Activated T-helper 17 cell treated with anti-CD3 and anti-CD28 coated beads, Interleukin-2, amount 50 U/mL, for 72 hours (primary cell): ENCODE measurements at regions not wholly inside any gene's neighbourhood (a gene's known extent, or its start where the extent isn't known, plus 50 kb on each side); places are given as distances from the start of the nearest gene placed in this dataset.
"Not testable (repeated sequence)": the region's sequence is repeated elsewhere in the genome, so short reads cannot be mapped to it uniquely, and the experiment has no call there.

ENCODE experiments used
- ATAC-seq: fragments of 150-1000 bp; cut with Tn5 transposase; replicated peaks from 2 replicates; pipeline ENCODE4 v1.10.0; 2021; ENCODE audit warnings: mild to moderate bottlenecking, moderate library complexity
- H3K27ac Mint-ChIP-seq: one replicate; pipeline ENCODE4 v1.8.0; 2022; ENCODE audit warnings: mixed read lengths
- H3K27me3 Mint-ChIP-seq: one replicate; pipeline ENCODE4 v1.8.0; 2022; ENCODE audit warnings: mixed read lengths
- H3K36me3 Mint-ChIP-seq: one replicate; pipeline ENCODE4 v1.8.0; 2022; ENCODE audit warnings: low read depth, mild to moderate bottlenecking, mixed read lengths
- H3K4me1 Mint-ChIP-seq: one replicate; pipeline ENCODE4 v1.8.0; 2022; ENCODE audit warnings: mixed read lengths
- H3K4me3 Mint-ChIP-seq: one replicate; pipeline ENCODE4 v1.8.0; 2022; ENCODE audit warnings: mild to moderate bottlenecking, mixed read lengths
- H3K9me3 Mint-ChIP-seq: one replicate; pipeline ENCODE4 v1.8.0; 2022; ENCODE audit warnings: mixed read lengths

- no peak for ATAC-seq
- H3K4me3 Mint-ChIP-seq, result no peak overlapping the region
- H3K27me3 Mint-ChIP-seq, result no peaks in the 10 kb centered on the region
- H3K36me3 Mint-ChIP-seq, result no peaks in the 10 kb centered on the region
- H3K27ac Mint-ChIP-seq, result no peak overlapping the region
- no peaks in the 10 kb centered on the region for H3K4me1 Mint-ChIP-seq
- peaks cover 18% of the 10 kb centered on the region for H3K9me3 Mint-ChIP-seq
These were observed 959.3 kb downstream of the DNAH5 start for GRCh38 chr5:12985142-12985541.

DNA sequence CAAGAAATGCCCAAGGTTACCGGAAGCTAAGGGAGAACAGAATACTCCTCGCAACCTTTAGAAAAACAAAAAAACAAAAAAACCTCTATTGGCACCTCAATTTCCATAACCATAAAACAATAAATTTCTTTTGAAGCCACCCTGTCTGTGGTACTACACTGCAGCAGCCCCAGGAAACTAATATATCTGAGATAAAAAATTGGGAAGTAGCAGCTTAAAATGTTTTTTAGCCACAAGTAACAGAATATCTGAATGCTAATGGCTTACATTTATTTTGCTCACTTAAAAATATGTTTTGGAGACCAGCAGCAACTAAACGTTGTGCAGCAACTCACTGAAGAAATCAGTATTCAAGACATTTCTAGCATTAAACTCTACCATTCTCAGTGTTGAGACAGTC is 969.6 kb downstream of the DNAH5 start:
- H3K9me3 Mint-ChIP-seq, result peaks cover 3% of the 10 kb centered on the region

GRCh38 chr5:12965804-12966203 is 978.7 kb downstream of the DNAH5 start:
- Mint-ChIP-seq H3K36me3 (no peaks in the 10 kb centered on the region), H3K9me3 (peaks cover 13% of the 10 kb centered on the region), H3K4me3 (no peak overlapping the region)

More for the DNA sequence above, 969.6 kb downstream of the DNAH5 start:
- Mint-ChIP-seq H3K4me3 (no peak overlapping the region), H3K4me1 (no peaks in the 10 kb centered on the region), H3K36me3 (no peaks in the 10 kb centered on the region), H3K27me3 (no peaks in the 10 kb centered on the region), H3K27ac (no peak overlapping the region)
- no peak for ATAC-seq

DNA sequence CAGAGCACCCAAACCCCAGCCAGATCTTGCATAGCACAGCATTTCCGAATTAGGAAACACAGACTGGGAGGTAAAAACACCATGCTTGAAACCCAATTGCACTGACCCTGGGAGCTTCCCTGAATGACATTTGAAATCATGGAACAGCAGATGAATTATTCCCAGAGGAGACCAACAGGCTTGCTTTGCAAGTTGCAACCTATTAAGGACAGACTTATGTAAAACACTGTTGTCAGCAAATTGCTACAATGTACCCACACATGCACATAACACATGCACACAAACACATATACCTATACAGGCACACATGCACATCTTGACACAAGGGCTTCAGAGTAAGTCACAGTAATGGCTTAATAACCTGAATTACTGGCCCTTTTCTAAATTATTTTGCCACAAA is 984.8 kb downstream of the DNAH5 start:
- H3K27me3 Mint-ChIP-seq, result no peaks in the 10 kb centered on the region
- ATAC-seq, result no peak
- H3K36me3 Mint-ChIP-seq, result no peaks in the 10 kb centered on the region
- H3K9me3 Mint-ChIP-seq, result no peaks in the 10 kb centered on the region
- no peaks in the 10 kb centered on the region for H3K4me1 Mint-ChIP-seq
- no peak overlapping the region for H3K4me3 Mint-ChIP-seq
- no peak overlapping the region for H3K27ac Mint-ChIP-seq

More at GRCh38 chr5:12965804-12966203, 978.7 kb downstream of the DNAH5 start:
- no peaks in the 10 kb centered on the region for H3K27me3 Mint-ChIP-seq
- no peak overlapping the region for H3K27ac Mint-ChIP-seq
- H3K4me1 Mint-ChIP-seq, result no peaks in the 10 kb centered on the region
- ATAC-seq, result no peak

DNA sequence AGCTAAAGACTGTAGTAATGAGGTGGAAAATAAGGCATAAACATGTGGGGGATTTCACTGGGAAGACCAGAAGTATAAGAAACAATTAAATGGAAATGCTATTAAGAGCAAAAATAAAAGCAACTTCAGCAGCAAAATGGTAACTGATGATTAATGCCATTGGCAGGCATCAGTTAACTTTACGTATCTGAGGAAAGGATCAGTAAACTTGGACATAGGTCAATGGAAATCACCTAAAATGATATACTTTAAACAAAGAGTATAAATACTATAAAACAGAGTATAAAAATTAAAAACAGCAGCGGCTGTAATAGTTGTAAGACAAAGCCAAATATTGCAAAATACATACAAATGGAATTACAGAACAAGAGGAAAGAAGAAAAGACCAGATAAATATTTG is 992.1 kb downstream of the DNAH5 start:
- Mint-ChIP-seq H3K27ac (no peak overlapping the region), H3K4me1 (no peaks in the 10 kb centered on the region)
- no peak for ATAC-seq

GRCh38 chr5:12951846-12952245 is 992.6 kb downstream of the DNAH5 start:
- no peak overlapping the region for H3K27ac Mint-ChIP-seq
- no peaks in the 10 kb centered on the region for H3K27me3 Mint-ChIP-seq
- H3K4me3 Mint-ChIP-seq, result no peak overlapping the region
- H3K36me3 Mint-ChIP-seq, result no peaks in the 10 kb centered on the region
- peaks cover 22% of the 10 kb centered on the region for H3K9me3 Mint-ChIP-seq
- no peaks in the 10 kb centered on the region for H3K4me1 Mint-ChIP-seq
- ATAC-seq, result no peak

More for the DNA sequence above, 992.1 kb downstream of the DNAH5 start:
- Mint-ChIP-seq H3K27me3 (no peaks in the 10 kb centered on the region), H3K9me3 (peaks cover 19% of the 10 kb centered on the region), H3K4me3 (no peak overlapping the region), H3K36me3 (no peaks in the 10 kb centered on the region)

- no peak overlapping the region for H3K27ac Mint-ChIP-seq
- ATAC-seq, result no peak
- no peaks in the 10 kb centered on the region for H3K36me3 Mint-ChIP-seq
- no peaks in the 10 kb centered on the region for H3K4me1 Mint-ChIP-seq
- H3K4me3 Mint-ChIP-seq, result no peak overlapping the region
- no peaks in the 10 kb centered on the region for H3K27me3 Mint-ChIP-seq
- H3K9me3 Mint-ChIP-seq, result peaks cover 26% of the 10 kb centered on the region
These were observed 997.1 kb downstream of the DNAH5 start for GRCh38 chr5:12947379-12947778.

GRCh38 chr5:12945477-12945876 is 999.0 kb downstream of the DNAH5 start:
- peaks cover 20% of the 10 kb centered on the region for H3K9me3 Mint-ChIP-seq
- H3K36me3 Mint-ChIP-seq, H3K27me3 Mint-ChIP-seq, H3K27ac Mint-ChIP-seq, H3K4me1 Mint-ChIP-seq, H3K4me3 Mint-ChIP-seq, ATAC-seq: not testable (repeated sequence)

DNA sequence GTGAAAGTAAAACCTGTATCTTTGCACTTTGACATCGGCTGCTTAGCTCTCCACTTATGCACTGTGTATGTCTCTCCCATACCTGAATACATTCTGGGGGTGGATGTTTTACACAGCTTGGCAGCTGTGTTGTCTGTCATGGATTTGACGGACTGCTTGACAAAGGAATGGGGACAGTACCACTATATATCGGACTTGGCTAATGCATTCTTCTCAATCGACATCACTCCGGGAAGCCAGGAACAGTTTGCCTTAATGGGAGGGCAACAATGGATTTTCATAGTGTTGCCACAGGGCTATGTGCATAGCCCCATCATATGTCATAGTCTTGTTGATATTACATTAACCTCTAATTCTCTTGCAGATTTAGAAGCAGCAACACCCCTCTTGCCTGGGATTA is 1008.3 kb downstream of the DNAH5 start:
- Mint-ChIP-seq H3K4me1 (no peaks in the 10 kb centered on the region), H3K4me3 (no peak overlapping the region), H3K9me3 (peaks cover 11% of the 10 kb centered on the region), H3K27ac (no peak overlapping the region), H3K27me3 (no peaks in the 10 kb centered on the region), H3K36me3 (no peaks in the 10 kb centered on the region)
- no peak for ATAC-seq

DNA sequence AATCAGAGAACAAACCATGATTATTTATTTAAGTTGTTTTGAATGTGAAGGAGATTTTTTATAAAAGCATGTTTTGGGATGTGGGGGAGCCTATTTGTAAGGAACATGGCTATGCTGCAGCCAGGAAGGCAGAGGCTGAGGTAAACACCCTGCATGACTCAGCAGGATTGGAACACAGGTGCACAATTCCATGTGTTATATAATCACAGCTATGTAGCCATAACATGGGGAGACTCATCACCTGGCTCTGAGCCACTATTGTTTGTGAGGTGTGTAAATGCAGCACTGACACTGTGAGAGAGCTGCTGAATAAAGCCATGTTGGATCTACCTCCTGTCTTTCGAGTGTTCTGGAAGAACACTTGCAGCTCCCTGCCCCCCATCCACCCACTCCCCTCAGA is 1009.8 kb downstream of the DNAH5 start:
- no peaks in the 10 kb centered on the region for H3K36me3 Mint-ChIP-seq
- no peaks in the 10 kb centered on the region for H3K4me1 Mint-ChIP-seq
- H3K27me3 Mint-ChIP-seq, result no peaks in the 10 kb centered on the region
- H3K27ac Mint-ChIP-seq, result no peak overlapping the region
- H3K9me3 Mint-ChIP-seq, result peaks cover 17% of the 10 kb centered on the region
- H3K4me3 Mint-ChIP-seq, result no peak overlapping the region
- ATAC-seq, result no peak

DNA sequence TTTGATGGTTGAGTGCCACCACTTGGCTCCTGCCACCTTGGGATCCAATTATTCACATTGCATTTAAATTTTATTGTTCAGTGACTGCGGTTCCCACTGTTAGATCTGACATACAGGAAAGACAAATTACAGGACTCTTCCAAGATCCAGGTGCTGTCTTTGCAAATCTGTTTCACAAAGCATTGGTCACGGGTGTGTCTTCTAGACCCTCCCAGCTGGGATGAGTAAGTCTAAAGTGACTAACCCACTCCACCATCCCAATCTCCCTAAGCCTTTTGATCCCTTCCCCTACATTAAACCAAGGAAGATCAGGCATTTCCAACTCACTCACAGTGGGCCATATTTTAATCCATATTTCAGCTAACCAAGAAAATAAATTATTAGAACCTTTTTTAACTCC is 1016.3 kb upstream of the CTNND2 start:
- Mint-ChIP-seq H3K9me3 (peaks cover 12% of the 10 kb centered on the region), H3K4me1 (no peaks in the 10 kb centered on the region), H3K4me3 (no peak overlapping the region), H3K27ac (no peak overlapping the region), H3K27me3 (no peaks in the 10 kb centered on the region), H3K36me3 (no peaks in the 10 kb centered on the region)
- no peak for ATAC-seq

DNA sequence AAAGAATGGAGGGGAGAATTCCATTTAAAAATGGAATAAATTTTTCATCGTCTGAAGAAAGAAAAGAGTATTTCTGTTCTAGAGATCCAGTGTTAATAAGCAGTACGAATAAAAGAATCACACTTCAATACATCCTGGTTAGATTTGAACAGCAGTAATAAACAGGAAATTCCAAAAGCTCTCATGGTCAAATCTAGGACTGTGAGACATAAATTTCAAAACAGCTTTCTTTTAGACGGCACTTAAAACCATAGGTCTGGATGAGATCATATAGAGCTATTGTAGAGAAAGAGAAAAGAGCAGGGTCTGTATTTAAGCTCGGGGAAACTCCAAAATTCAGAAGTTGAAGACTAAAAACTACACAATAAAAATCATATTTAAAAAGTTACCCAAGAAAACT is 1006.9 kb upstream of the CTNND2 start:
- peaks cover 24% of the 10 kb centered on the region for H3K9me3 Mint-ChIP-seq
- H3K27me3 Mint-ChIP-seq, result no peaks in the 10 kb centered on the region
- H3K27ac Mint-ChIP-seq, result no peak overlapping the region
- ATAC-seq, result no peak
- H3K4me1 Mint-ChIP-seq, result no peaks in the 10 kb centered on the region
- H3K36me3 Mint-ChIP-seq, result no peaks in the 10 kb centered on the region
- no peak overlapping the region for H3K4me3 Mint-ChIP-seq

DNA sequence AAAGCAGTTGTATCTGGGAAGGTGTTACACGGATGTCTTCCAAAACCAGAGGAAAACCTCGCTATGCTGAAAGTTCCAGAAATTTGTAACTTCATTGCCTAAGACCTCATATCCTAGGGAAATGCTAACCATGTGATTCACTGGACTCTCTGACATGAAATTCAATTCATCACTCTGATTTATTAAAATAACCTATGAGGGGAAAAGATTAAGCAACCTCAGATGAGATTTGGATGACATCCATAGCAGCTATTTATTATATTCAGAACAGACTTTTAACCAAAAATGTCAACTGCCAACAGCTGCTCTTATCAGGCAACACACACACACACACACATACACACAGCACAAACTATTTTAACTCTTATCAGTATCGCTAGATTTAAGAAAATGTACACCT is 1006.4 kb upstream of the CTNND2 start:
- Mint-ChIP-seq H3K27ac (no peak overlapping the region), H3K4me1 (no peaks in the 10 kb centered on the region), H3K9me3 (peaks cover 25% of the 10 kb centered on the region), H3K27me3 (no peaks in the 10 kb centered on the region), H3K36me3 (no peaks in the 10 kb centered on the region), H3K4me3 (no peak overlapping the region)
- no peak for ATAC-seq

DNA sequence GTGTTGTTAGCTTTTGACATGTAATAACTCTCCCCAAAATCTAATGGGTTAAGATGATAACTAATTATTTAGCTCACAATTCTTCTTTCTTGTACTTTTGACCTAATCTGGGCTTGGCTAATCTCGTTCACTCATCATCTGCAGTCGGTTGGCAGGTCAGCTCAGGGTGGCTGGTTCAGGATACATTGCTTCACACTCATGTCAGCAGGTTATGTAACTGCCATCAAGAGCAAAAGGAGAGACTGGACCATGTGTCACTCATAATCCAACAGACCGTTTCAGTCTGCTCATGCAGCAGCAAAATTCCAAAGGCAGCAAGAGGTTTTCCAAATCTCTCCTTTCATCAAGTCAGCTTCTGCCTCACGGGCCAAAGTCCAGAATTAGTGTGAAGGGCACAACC is 998.4 kb upstream of the CTNND2 start:
- Mint-ChIP-seq H3K27me3 (no peaks in the 10 kb centered on the region), H3K9me3 (peaks cover 24% of the 10 kb centered on the region), H3K27ac (no peak overlapping the region), H3K4me3 (no peak overlapping the region), H3K36me3 (no peaks in the 10 kb centered on the region), H3K4me1 (no peaks in the 10 kb centered on the region)
- no peak for ATAC-seq

DNA sequence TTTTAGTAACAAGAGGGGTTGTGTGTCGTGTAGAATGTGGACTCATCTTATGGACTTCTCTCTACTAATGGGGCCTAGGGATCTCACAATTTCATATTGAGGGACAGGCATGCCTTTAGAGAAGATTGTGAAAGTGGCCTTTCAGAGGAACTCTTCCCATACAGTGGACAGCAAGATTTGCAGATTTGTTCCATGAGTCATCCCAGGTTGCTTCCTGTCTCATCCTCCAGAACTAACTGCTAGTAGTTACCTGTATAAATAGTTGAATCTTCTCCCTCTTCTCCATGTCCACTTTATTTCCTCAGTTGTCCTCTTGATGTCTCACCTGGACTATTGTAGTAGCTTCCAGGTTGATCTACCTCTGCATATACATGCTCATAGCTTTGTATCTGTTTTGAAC is 997.5 kb upstream of the CTNND2 start:
- Mint-ChIP-seq H3K9me3 (peaks cover 21% of the 10 kb centered on the region), H3K27ac (no peak overlapping the region), H3K4me3 (no peak overlapping the region), H3K36me3 (no peaks in the 10 kb centered on the region), H3K27me3 (no peaks in the 10 kb centered on the region), H3K4me1 (no peaks in the 10 kb centered on the region)
- no peak for ATAC-seq

GRCh38 chr5:12896086-12896485 is 991.8 kb upstream of the CTNND2 start:
- H3K27ac Mint-ChIP-seq, result no peak overlapping the region
- no peaks in the 10 kb centered on the region for H3K4me1 Mint-ChIP-seq
- ATAC-seq, result no peak
- no peak overlapping the region for H3K4me3 Mint-ChIP-seq
- peaks cover 27% of the 10 kb centered on the region for H3K9me3 Mint-ChIP-seq
- no peaks in the 10 kb centered on the region for H3K36me3 Mint-ChIP-seq
- H3K27me3 Mint-ChIP-seq, result no peaks in the 10 kb centered on the region
